Neural cell (in vitro differentiated cells): ENCODE measurements at regions not wholly inside any gene's neighbourhood (a gene's known extent, or its start where the extent isn't known, plus 50 kb on each side); places are given as distances from the start of the nearest gene placed in this dataset.

ENCODE experiments used
- H2AFZ ChIP-seq: fragments of 200-600, 300-800 bp; sonication (generic), shearing (Covaris generic); 2 replicates; pipeline ENCODE4 v1.6.0; 2014; ENCODE audit warnings: low read depth, mild to moderate bottlenecking, antibody characterized with exemption, low read length, moderate library complexity
- H3F3A ChIP-seq: fragments of 200-600 bp; shearing (Covaris generic); 2 replicates; pipeline ENCODE4 v1.6.1; 2016; ENCODE audit warnings: mild to moderate bottlenecking, moderate library complexity, mixed read lengths, antibody characterized with exemption, low read length; ENCODE audit not compliant: insufficient read depth, poor library complexity, severe bottlenecking
- H3K27ac ChIP-seq: fragments of 200-600, 300-800 bp; sonication (generic), shearing (Covaris generic); 2 replicates; pipeline ENCODE4 v1.5.1; 2014; ENCODE audit warnings: mild to moderate bottlenecking, low read length, moderate library complexity
- H3K27me3 ChIP-seq: fragments of 300-800, 200-600 bp; sonication (generic), shearing (Covaris generic); 2 replicates; pipeline ENCODE4 v1.6.0; 2014; ENCODE audit warnings: mild to moderate bottlenecking, low read depth, low read length, moderate library complexity; ENCODE audit not compliant: insufficient read depth
- H3K36me3 ChIP-seq: fragments of 300-800, 200-600 bp; sonication (generic), shearing (Covaris generic); 2 replicates; pipeline ENCODE4 v1.5.1; 2014; ENCODE audit warnings: mild to moderate bottlenecking, antibody characterized with exemption, low read length, moderate library complexity; ENCODE audit not compliant: insufficient read depth
- H3K4me2 ChIP-seq: fragments of 300-800, 200-600 bp; sonication (generic), shearing (Covaris generic); 2 replicates; pipeline ENCODE4 v1.6.0; 2014; ENCODE audit warnings: mild to moderate bottlenecking, low read length
- H3K4me3 ChIP-seq: fragments of 300-800, 200-600 bp; sonication (generic), shearing (Covaris generic); 2 replicates; pipeline ENCODE4 v1.5.1; 2014; ENCODE audit warnings: mild to moderate bottlenecking, low read length, moderate library complexity
- H3K79me2 ChIP-seq: fragments of 200-600 bp; shearing (Covaris generic); replicated peaks from 2 replicates; pipeline ENCODE4 v1.6.0; 2014; ENCODE audit warnings: mild to moderate bottlenecking, low read length, moderate library complexity; ENCODE audit not compliant: insufficient read depth
- H3K9ac ChIP-seq: fragments of 300-800, 200-600 bp; sonication (generic), shearing (Covaris generic); 2 replicates; pipeline ENCODE4 v1.6.1; 2016; ENCODE audit warnings: mild to moderate bottlenecking, low read length, mixed read lengths
- H3K9me2 ChIP-seq: fragments of 200-600 bp; shearing (Covaris generic); 2 replicates; pipeline ENCODE4 v1.6.1; 2016; ENCODE audit warnings: mild to moderate bottlenecking, low read length, mixed read lengths; ENCODE audit not compliant: insufficient read depth
- H3K9me3 ChIP-seq: fragments of 200-600, 300-800 bp; sonication (generic), shearing (Covaris generic); 2 replicates; pipeline ENCODE4 v1.6.1; 2016; ENCODE audit warnings: mild to moderate bottlenecking, mixed run types, low read length, moderate library complexity, mixed read lengths
- H4K20me1 ChIP-seq: fragments of 200-600 bp; shearing (Covaris generic); 2 replicates; pipeline ENCODE4 v1.6.1; 2016; ENCODE audit warnings: mild to moderate bottlenecking, mixed run types; ENCODE audit not compliant: insufficient read depth
- EP300 ChIP-seq: fragments of 450-650 bp; conservative IDR thresholded peaks from 2 replicates; pipeline ENCODE4 v1.6.1; 2014; ENCODE audit warnings: antibody characterized with exemption, mild to moderate bottlenecking, moderate library complexity; ENCODE audit not compliant: poor library complexity, severe bottlenecking
- EZH2 ChIP-seq: fragments of 200-600, 300-800 bp; shearing (Covaris generic), sonication (generic); IDR thresholded peaks from 2 replicates; pipeline ENCODE4 v1.6.1; 2014; ENCODE audit warnings: antibody characterized with exemption, low read length, borderline replicate concordance, mild to moderate bottlenecking; ENCODE audit not compliant: insufficient read depth, poor library complexity, severe bottlenecking
- MXI1 ChIP-seq: fragments of 450-650 bp; conservative IDR thresholded peaks from 2 replicates; pipeline ENCODE4 v1.6.1; 2014; ENCODE audit warnings: antibody characterized with exemption, mild to moderate bottlenecking; ENCODE audit not compliant: poor library complexity, severe bottlenecking
- POLR2AphosphoS5 ChIP-seq: IDR thresholded peaks from 2 replicates; pipeline ENCODE4 v1.6.1; 2012
- RAD21 ChIP-seq: fragments of 450-650 bp; conservative IDR thresholded peaks from 2 replicates; pipeline ENCODE4 v1.6.1; 2014; ENCODE audit warnings: antibody characterized with exemption, mild to moderate bottlenecking, moderate library complexity
- REST ChIP-seq: IDR thresholded peaks from 2 replicates; pipeline ENCODE4 v1.6.1; 2012; ENCODE audit warnings: borderline replicate concordance
- SMC3 ChIP-seq: fragments of 450-650 bp; conservative IDR thresholded peaks from 2 replicates; pipeline ENCODE4 v1.6.1; 2014; ENCODE audit warnings: antibody characterized with exemption, mild to moderate bottlenecking, moderate library complexity; ENCODE audit not compliant: poor library complexity
- TAF1 ChIP-seq: IDR thresholded peaks from 2 replicates; pipeline ENCODE4 v1.6.1; 2012; ENCODE audit warnings: low read depth
- TF ChIP-seq, protein P1 (sequence below): fragments of 450-650 bp; IDR thresholded peaks from 2 replicates; pipeline ENCODE4 v1.5.1; 2014; ENCODE audit warnings: antibody characterized with exemption, mild to moderate bottlenecking, moderate library complexity; ENCODE audit not compliant: poor library complexity, severe bottlenecking

DNA sequence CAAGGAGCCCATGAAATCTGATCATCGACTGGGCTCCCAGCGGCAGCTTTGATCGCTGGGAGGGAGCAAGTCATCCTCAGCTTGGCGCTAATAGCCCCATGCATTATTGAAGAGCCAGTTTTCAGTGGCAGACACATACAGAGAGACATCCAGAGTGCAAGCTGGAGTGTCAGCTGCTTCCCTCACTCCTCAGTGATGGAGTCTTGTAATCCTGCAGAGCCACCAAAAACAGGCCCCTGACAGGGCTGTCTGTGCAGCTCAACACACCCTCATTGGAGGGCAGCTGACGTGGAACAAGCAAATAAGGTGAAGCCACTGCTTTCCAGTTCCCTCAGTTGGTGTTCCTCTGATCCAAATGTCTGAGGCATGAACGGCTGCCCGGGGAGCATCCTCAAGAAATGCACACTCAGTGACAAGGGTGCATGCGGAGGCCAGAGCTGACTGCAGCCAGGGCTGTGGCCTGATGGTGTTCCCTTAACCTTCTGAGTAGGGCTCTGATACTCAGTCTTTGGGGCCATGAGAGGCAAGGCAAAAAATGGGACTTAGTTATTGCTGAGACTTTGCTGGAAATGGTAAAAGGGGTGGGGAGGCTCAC, 97.4 kb downstream of the RHOB start:
- Histone ChIP-seq H3K4me2 (no peak overlapping the region), H3F3A (no peaks in the 10 kb centered on the region), H3K27ac (peak overlapping the region; percentile 82), H4K20me1 (no peaks in the 10 kb centered on the region), H3K9me3 (no peaks in the 10 kb centered on the region), H3K27me3 (no peaks in the 10 kb centered on the region), H3K36me3 (no peaks in the 10 kb centered on the region), H3K9me2 (no peaks in the 10 kb centered on the region), H3K79me2 (no peaks in the 10 kb centered on the region), H3K4me3 (peak overlapping the region; percentile 6), H2AFZ (no peak overlapping the region), H3K9ac (peak overlapping the region; percentile 43)
- TF ChIP-seq TAF1 = peak; percentile 62
- TF ChIP-seq RAD21 = peak; percentile 19
- TF ChIP-seq EZH2 = no peak
- no peak for TF ChIP-seq MXI1
- TF ChIP-seq EP300 = peak; percentile 81
- peak; percentile 12 for TF ChIP-seq REST
- no peak for TF ChIP-seq SMC3
- TF ChIP-seq, protein P1, sequence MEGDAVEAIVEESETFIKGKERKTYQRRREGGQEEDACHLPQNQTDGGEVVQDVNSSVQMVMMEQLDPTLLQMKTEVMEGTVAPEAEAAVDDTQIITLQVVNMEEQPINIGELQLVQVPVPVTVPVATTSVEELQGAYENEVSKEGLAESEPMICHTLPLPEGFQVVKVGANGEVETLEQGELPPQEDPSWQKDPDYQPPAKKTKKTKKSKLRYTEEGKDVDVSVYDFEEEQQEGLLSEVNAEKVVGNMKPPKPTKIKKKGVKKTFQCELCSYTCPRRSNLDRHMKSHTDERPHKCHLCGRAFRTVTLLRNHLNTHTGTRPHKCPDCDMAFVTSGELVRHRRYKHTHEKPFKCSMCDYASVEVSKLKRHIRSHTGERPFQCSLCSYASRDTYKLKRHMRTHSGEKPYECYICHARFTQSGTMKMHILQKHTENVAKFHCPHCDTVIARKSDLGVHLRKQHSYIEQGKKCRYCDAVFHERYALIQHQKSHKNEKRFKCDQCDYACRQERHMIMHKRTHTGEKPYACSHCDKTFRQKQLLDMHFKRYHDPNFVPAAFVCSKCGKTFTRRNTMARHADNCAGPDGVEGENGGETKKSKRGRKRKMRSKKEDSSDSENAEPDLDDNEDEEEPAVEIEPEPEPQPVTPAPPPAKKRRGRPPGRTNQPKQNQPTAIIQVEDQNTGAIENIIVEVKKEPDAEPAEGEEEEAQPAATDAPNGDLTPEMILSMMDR = no peak
- peak; percentile 76 for TF ChIP-seq POLR2AphosphoS5

DNA sequence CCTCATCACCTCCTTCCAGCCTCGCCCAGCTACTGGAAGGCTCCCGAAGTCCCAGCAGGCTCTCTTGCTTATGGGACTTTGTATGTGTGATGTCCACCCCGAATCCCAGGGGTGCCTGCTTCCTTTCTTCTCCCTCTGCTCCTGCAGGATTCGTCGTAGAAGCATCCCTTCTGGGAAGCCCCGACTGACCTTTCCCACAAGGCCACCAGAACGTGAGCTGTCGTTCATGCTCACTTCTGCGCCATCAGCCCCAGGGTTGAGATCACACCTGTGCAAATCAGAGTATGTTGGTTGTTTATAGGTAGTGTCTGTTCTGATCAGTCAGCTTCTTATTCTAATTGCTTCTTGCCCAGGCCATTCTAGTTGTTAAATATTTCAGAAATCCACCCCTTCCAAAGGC, 101.8 kb downstream of the HS1BP3 start:
- no peaks in the 10 kb centered on the region for H4K20me1 ChIP-seq
- no peak overlapping the region for H3K9ac ChIP-seq
- H3K36me3 ChIP-seq = no peaks in the 10 kb centered on the region
- no peak overlapping the region for H3K4me2 ChIP-seq
- H3F3A ChIP-seq = no peaks in the 10 kb centered on the region
- H3K27ac ChIP-seq = no peak overlapping the region
- no peaks in the 10 kb centered on the region for H3K9me2 ChIP-seq
- H2AFZ ChIP-seq = no peak overlapping the region
- no peak overlapping the region for H3K4me3 ChIP-seq
- H3K79me2 ChIP-seq = no peaks in the 10 kb centered on the region
- TF ChIP-seq POLR2AphosphoS5 (no peak), EZH2 (no peak), SMC3 (no peak), TAF1 (no peak), REST (no peak), RAD21 (no peak), MXI1 (no peak), EP300 (no peak)
- TF ChIP-seq, protein P1 = no peak
- H3K9me3 ChIP-seq = no peaks in the 10 kb centered on the region
- no peaks in the 10 kb centered on the region for H3K27me3 ChIP-seq
